GM12872 (cell line): ENCODE measurements at regions not wholly inside any gene's neighbourhood (a gene's known extent, or its start where the extent isn't known, plus 50 kb on each side); places are given as distances from the start of the nearest gene placed in this dataset.

Source experiments
- CTCF ChIP-seq: IDR thresholded peaks from 3 replicates; pipeline ENCODE4 v1.5.1; 2011; ENCODE audit warnings: low read depth, mild to moderate bottlenecking, low read length, moderate library complexity; ENCODE audit not compliant: insufficient read depth

GRCh38 chr1:73911849-73912248 lies 286.1 kb downstream of the LRRIQ3 start:
- TF ChIP-seq CTCF: no peak

GRCh38 chr1:73910466-73910865 lies 287.5 kb downstream of the LRRIQ3 start:
- no peak for TF ChIP-seq CTCF

- no peak for TF ChIP-seq CTCF
Observed at GRCh38 chr1:73910062-73910461, 287.9 kb downstream of the LRRIQ3 start.

GRCh38 chr1:73909043-73909562 lies 288.9 kb downstream of the LRRIQ3 start:
- no peak for TF ChIP-seq CTCF

GRCh38 chr1:73907051-73907450 lies 290.9 kb downstream of the LRRIQ3 start:
- TF ChIP-seq CTCF: no peak

GRCh38 chr1:73903092-73903491 lies 294.9 kb downstream of the LRRIQ3 start:
- TF ChIP-seq CTCF: no peak

- TF ChIP-seq CTCF: no peak
Observed at GRCh38 chr1:73901738-73902137, 296.2 kb downstream of the LRRIQ3 start.
